ENCODE measurements at regions not wholly inside any gene's neighbourhood (a gene's known extent, or its start where the extent isn't known, plus 50 kb on each side); places are given as distances from the start of the nearest gene placed in this dataset.

GRCh38 chr2:33670392-33670937, 71.4 kb upstream of the FAM98A start:
- TF ChIP-seq POLR2A (IDR thresholded peaks at IDR 0.05): no peak
- TF ChIP-seq, protein P1, sequence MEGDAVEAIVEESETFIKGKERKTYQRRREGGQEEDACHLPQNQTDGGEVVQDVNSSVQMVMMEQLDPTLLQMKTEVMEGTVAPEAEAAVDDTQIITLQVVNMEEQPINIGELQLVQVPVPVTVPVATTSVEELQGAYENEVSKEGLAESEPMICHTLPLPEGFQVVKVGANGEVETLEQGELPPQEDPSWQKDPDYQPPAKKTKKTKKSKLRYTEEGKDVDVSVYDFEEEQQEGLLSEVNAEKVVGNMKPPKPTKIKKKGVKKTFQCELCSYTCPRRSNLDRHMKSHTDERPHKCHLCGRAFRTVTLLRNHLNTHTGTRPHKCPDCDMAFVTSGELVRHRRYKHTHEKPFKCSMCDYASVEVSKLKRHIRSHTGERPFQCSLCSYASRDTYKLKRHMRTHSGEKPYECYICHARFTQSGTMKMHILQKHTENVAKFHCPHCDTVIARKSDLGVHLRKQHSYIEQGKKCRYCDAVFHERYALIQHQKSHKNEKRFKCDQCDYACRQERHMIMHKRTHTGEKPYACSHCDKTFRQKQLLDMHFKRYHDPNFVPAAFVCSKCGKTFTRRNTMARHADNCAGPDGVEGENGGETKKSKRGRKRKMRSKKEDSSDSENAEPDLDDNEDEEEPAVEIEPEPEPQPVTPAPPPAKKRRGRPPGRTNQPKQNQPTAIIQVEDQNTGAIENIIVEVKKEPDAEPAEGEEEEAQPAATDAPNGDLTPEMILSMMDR (IDR thresholded peaks at IDR 0.05): no peak
